GM12801 (cell line): ENCODE measurements at regions not wholly inside any gene's neighbourhood (a gene's known extent, or its start where the extent isn't known, plus 50 kb on each side); places are given as distances from the start of the nearest gene placed in this dataset.

Source experiments
- CTCF ChIP-seq: IDR thresholded peaks from one replicate; pipeline ENCODE4 v1.5.1; 2011; ENCODE audit warnings: control low read depth; ENCODE audit not compliant: insufficient read length; ENCODE audit errors: extremely low read depth

DNA sequence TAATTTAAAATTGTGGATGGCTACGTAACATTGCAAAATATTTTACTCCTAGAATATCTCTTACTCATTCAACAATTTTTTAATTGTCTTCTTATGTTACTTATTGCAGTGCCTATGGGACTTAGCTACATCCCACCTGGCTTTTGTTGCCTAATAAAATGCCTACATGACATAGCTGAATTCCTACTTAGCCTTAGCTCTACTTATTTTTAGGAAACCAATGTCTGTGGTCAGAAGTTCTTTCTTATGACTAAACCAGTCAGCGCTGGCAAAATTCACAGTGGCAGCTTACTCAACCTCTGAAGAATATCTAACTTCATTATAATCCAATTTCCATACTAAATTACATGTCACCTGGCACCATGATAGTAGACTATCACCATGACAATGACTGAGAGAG, 1612.4 kb upstream of the LRRTM3 start:
- TF ChIP-seq CTCF: no peak

DNA sequence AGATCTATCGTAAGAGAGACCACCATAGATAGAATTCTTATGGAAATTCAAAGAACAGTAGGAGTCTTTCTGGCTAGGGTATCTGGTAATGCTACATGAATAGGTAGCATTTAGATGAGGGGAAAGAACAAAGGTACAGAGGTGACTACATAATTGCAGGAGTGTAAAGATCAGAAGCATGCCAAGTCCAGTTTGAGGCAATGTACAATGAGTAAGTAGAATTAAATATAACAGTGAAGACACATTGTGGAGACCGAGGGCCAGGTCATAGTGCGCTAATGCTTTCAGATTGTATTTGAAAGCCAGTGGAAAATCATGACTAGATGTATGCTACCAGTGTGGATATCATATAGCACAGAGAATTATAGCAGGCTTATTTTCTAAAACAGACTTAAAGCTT, 1611.6 kb upstream of the LRRTM3 start:
- no peak for TF ChIP-seq CTCF

DNA sequence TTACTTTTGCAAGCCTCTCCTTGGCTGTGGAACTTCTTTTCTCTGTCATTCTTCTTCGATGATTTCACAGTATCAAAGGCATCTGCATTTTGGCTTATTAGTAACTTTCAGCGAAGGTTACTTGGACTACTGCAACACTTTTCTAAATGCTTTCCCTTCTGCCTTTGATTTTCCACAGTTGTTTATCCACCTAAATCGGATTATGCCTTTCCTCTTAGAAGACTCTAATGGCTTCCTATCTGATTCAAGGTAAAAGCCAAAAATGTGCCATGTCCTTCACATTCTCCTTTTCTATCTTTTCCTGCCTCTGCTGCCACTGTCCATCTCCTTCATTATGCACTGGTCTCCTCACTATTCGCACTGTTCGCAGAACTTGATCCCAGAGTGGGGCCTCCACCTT, 1606.3 kb upstream of the LRRTM3 start:
- no peak for TF ChIP-seq CTCF

DNA sequence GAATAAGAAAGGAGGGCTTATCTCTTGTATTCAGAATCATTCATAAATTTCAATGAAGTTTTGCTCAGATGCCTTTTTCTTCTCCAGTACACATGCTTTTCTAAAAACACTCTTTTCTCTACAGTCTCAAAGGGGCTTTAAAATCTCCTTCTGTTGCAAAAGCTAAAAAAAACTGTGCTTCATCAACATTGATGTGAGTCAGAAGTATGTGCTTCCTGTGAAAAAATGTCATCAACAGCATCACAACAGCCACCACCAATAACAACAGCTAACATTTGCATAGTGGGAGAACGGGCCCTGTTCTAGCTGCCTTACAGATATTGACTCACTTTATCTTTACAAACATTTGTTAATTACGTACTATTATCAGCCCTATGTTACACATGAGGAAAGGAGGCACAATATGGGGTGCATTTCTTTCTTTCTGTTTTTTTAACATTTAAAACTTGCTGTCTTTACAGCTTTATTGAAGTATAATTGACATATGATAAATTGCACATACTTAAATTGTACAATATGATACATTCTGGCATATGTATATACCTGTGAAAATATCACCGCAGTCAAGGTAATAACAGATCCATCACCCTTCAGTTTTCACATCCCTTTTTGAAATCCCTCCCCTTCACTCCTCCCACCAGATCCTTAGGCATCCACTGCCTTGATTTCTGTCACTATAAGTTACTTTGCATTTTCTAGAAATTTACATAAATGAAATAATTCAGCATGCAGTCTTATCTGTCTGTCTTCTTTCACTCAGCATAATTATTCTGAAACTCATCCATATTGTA, 1605.4 kb upstream of the LRRTM3 start:
- no peak for TF ChIP-seq CTCF

DNA sequence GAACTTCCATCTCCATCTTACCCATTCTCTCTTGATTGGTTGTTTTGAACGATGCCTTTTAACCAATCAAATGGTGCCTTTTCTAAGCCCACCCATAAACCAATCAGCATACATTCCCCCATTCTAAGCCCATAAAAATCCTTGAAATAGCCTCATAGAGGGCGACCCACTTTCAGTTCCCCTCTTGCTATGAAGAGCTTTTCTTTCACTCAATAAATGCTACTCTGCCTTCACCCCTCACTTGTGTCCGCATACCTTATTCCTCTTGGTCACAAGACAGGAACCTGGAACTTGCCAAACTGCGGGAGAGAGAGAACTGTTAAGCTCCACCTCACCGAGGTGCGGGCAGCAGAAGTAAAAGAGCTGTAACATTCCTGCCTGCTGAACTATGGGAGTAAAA, 1602.0 kb upstream of the LRRTM3 start:
- TF ChIP-seq CTCF: no peak

DNA sequence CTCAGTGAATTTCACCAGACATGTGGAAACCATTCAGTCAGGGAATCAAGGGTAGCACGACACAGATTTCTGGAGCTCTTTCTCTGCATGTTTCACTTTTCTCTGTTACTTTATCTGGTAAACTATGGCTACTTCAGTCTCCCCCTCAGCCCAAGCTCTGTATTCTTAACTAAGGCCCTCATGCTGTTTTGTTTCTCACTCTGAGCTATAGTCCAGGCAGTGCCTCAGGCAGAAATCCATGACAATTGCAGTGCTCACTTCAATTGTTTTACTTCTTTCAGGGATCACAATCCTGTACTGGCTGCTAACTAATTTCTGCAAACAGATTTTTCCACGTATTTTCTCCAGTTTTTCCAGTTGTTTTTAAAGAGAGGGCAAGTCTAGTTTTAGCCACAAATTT, 1599.9 kb upstream of the LRRTM3 start:
- no peak for TF ChIP-seq CTCF

DNA sequence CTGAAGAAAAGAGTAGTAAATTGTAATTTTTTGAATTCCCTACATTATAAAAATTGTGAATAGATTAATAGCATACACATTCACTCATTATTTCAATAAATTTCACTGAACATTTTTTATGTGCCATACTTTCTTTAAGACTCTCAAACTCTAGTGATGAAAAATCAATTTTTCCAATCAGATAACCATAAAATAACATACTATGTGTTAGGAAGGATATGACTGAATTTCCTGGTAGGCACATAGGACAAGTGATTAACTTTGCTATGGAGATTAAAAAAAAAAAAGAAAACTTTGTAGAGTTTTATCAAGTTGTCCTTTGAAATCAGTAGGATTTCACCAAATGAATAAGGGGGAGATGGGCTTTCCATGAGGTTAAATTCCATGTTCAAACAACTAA, 1597.3 kb upstream of the LRRTM3 start:
- TF ChIP-seq CTCF: no peak

- TF ChIP-seq CTCF: no peak
Observed at GRCh38 chr10:65335311-65335710, 1590.5 kb upstream of the LRRTM3 start.
